ENCODE measurements at regions not wholly inside any gene's neighbourhood (a gene's known extent, or its start where the extent isn't known, plus 50 kb on each side); places are given as distances from the start of the nearest gene placed in this dataset.

- H3K36me3 Mint-ChIP-seq (ENCODE audit: low read depth) = no peaks in the 10 kb centered on the region
Measured at GRCh38 chr21:27447843-27448242, 481.0 kb upstream of the ADAMTS5 start.

GRCh38 chr21:27429710-27430341 lies 462.9 kb upstream of the ADAMTS5 start:
- DNase-seq = no peak
- no peaks in the 10 kb centered on the region for H3K4me1 ChIP-seq (ENCODE audit: control insufficient read depth, insufficient read depth, low read length)
- no peaks in the 10 kb centered on the region for H3K36me3 Mint-ChIP-seq (ENCODE audit: low read depth)
- H3K4me3 Mint-ChIP-seq = no peak overlapping the region
- H3K27ac Mint-ChIP-seq = no peak overlapping the region
- no peaks in the 10 kb centered on the region for H3K4me1 Mint-ChIP-seq
- WGBS, 2 experiments (ENCODE audit: insufficient coverage in 1 of 2, insufficient read length in 1 of 2) = 92 to 93% methylated on average over 1 to 3 of the region's 3 CpGs
- H3K27me3 ChIP-seq (ENCODE audit: control insufficient read depth, insufficient read depth, low read length, poor library complexity, severe bottlenecking) = no peaks in the 10 kb centered on the region
- no peaks in the 10 kb centered on the region for H3K9me3 Mint-ChIP-seq
- TF ChIP-seq CTCF (conservative IDR thresholded peaks at IDR 0.05) = no peak
- H3K9ac ChIP-seq (ENCODE audit: extremely low read depth, low read length, poor library complexity, severe bottlenecking) = no peak overlapping the region
- no peaks in the 10 kb centered on the region for H3K27me3 Mint-ChIP-seq (ENCODE audit: insufficient read depth)
- H3K36me3 ChIP-seq (ENCODE audit: control insufficient read depth, insufficient read depth, low read length) = no peaks in the 10 kb centered on the region
- no peaks in the 10 kb centered on the region for H3K9me3 ChIP-seq (ENCODE audit: control insufficient read depth, low read length)
- no peak overlapping the region for H3K27ac ChIP-seq (ENCODE audit: low read depth, low read length)
- no peak overlapping the region for H3K4me3 ChIP-seq (ENCODE audit: low read length)

More at GRCh38 chr21:27447843-27448242, 481.0 kb upstream of the ADAMTS5 start:
- no peak for TF ChIP-seq CTCF (conservative IDR thresholded peaks at IDR 0.05)
- WGBS, 2 experiments (ENCODE audit: insufficient coverage in 1 of 2, insufficient read length in 1 of 2) = 100% methylated on average over 1 of the region's 1 CpG
- Histone ChIP-seq H3K4me3 (ENCODE audit: low read length) (no peak overlapping the region), H3K27ac (ENCODE audit: low read depth, low read length) (no peak overlapping the region), H3K36me3 (ENCODE audit: control insufficient read depth, insufficient read depth, low read length) (no peaks in the 10 kb centered on the region), H3K9me3 (ENCODE audit: control insufficient read depth, low read length) (no peaks in the 10 kb centered on the region), H3K27me3 (ENCODE audit: control insufficient read depth, insufficient read depth, low read length, poor library complexity, severe bottlenecking) (no peaks in the 10 kb centered on the region), H3K4me1 (ENCODE audit: control insufficient read depth, insufficient read depth, low read length) (peaks cover 2% of the 10 kb centered on the region), H3K9ac (ENCODE audit: extremely low read depth, low read length, poor library complexity, severe bottlenecking) (no peak overlapping the region)
- Mint-ChIP-seq H3K4me1 (peaks cover 1% of the 10 kb centered on the region), H3K9me3 (peaks cover 4% of the 10 kb centered on the region), H3K27me3 (ENCODE audit: insufficient read depth) (no peaks in the 10 kb centered on the region), H3K27ac (no peak overlapping the region), H3K4me3 (no peak overlapping the region)
- DNase-seq = no peak

- no peak for DNase-seq
- WGBS, 2 experiments (ENCODE audit: insufficient coverage in 1 of 2, insufficient read length in 1 of 2) = 100% methylated on average over 1 of the region's 1 CpG; no CpG with 5 or more reads in 1 of the 2 experiments
- Mint-ChIP-seq H3K27ac (no peak overlapping the region), H3K4me3 (no peak overlapping the region), H3K36me3 (ENCODE audit: low read depth) (no peaks in the 10 kb centered on the region), H3K27me3 (ENCODE audit: insufficient read depth) (no peaks in the 10 kb centered on the region), H3K4me1 (peaks cover 9% of the 10 kb centered on the region), H3K9me3 (no peaks in the 10 kb centered on the region)
- TF ChIP-seq CTCF (conservative IDR thresholded peaks at IDR 0.05) = no peak
- Histone ChIP-seq H3K27ac (ENCODE audit: low read depth, low read length) (no peak overlapping the region), H3K4me1 (ENCODE audit: control insufficient read depth, insufficient read depth, low read length) (peaks cover 4% of the 10 kb centered on the region), H3K9ac (ENCODE audit: extremely low read depth, low read length, poor library complexity, severe bottlenecking) (no peak overlapping the region), H3K4me3 (ENCODE audit: low read length) (no peak overlapping the region), H3K36me3 (ENCODE audit: control insufficient read depth, insufficient read depth, low read length) (no peaks in the 10 kb centered on the region), H3K27me3 (ENCODE audit: control insufficient read depth, insufficient read depth, low read length, poor library complexity, severe bottlenecking) (no peaks in the 10 kb centered on the region), H3K9me3 (ENCODE audit: control insufficient read depth, low read length) (no peaks in the 10 kb centered on the region)
Measured at GRCh38 chr21:27426196-27426595, 459.3 kb upstream of the ADAMTS5 start.

All from endodermal cell (in vitro differentiated cells).